Smooth muscle cell (in vitro differentiated cells): ENCODE measurements at regions not wholly inside any gene's neighbourhood (a gene's known extent, or its start where the extent isn't known, plus 50 kb on each side); places are given as distances from the start of the nearest gene placed in this dataset.

Experiments
- DNase-seq: peaks from one replicate; lab custom pipeline; 2025; ENCODE audit not compliant: unreplicated experiment; lab: John Stamatoyannopoulos, UW
- H2AFZ ChIP-seq: fragments of 200-600 bp; sonication (generic); 2 replicates; pipeline ENCODE4 v1.6.0; 2016; ENCODE audit warnings: antibody characterized with exemption, low read depth, mild to moderate bottlenecking
- H3F3A ChIP-seq: fragments of 200-600 bp; sonication (generic); 2 replicates; pipeline ENCODE4 v1.6.0; 2017; ENCODE audit warnings: antibody characterized with exemption, low read depth
- H3K27ac ChIP-seq: fragments of 200-600 bp; sonication (generic); 2 replicates; pipeline ENCODE4 v1.5.1; 2016; ENCODE audit warnings: low read depth, mild to moderate bottlenecking
- H3K27me3 ChIP-seq: fragments of 200-600 bp; sonication (generic); 2 replicates; pipeline ENCODE4 v1.6.1; 2016; ENCODE audit warnings: low read depth, mild to moderate bottlenecking
- H3K36me3 ChIP-seq: fragments of 200-600 bp; sonication (generic); 2 replicates; pipeline ENCODE4 v1.5.1; 2016; ENCODE audit warnings: low read depth
- H3K4me1 ChIP-seq: fragments of 200-600 bp; sonication (generic); 2 replicates; pipeline ENCODE4 v1.5.1; 2016; ENCODE audit warnings: low read depth
- H3K4me2 ChIP-seq: fragments of 200-600 bp; sonication (generic); 2 replicates; pipeline ENCODE4 v1.6.0; 2016; ENCODE audit warnings: mild to moderate bottlenecking
- H3K4me3 ChIP-seq: fragments of 200-600 bp; sonication (generic); 2 replicates; pipeline ENCODE4 v1.5.1; 2016; ENCODE audit warnings: mild to moderate bottlenecking
- H3K79me2 ChIP-seq: fragments of 200-600 bp; sonication (generic); 2 replicates; pipeline ENCODE4 v1.6.0; 2016; ENCODE audit warnings: low read depth, mild to moderate bottlenecking
- H3K9ac ChIP-seq: fragments of 200-600 bp; sonication (generic); 2 replicates; pipeline ENCODE4 v1.6.0; 2016; ENCODE audit warnings: low read depth
- H3K9me3 ChIP-seq: fragments of 200-600 bp; sonication (generic); replicated peaks from 2 replicates; pipeline ENCODE4 v1.5.1; 2016; ENCODE audit warnings: low read depth
- H4K20me1 ChIP-seq: fragments of 200-600 bp; sonication (generic); 2 replicates; pipeline ENCODE4 v1.6.0; 2016; ENCODE audit warnings: low read depth
- CTCF ChIP-seq: fragments of 200-600 bp; sonication (generic); IDR thresholded peaks from 2 replicates; pipeline ENCODE4 v1.5.1; 2017; ENCODE audit warnings: borderline replicate concordance, mild to moderate bottlenecking, antibody characterized with exemption; ENCODE audit not compliant: insufficient read depth, poor library complexity, severe bottlenecking
- WGBS: methylation state at CpG from one replicate; pipeline ENCODE4 v1.1.7; 2016; ENCODE audit warnings: low lambda C conversion rate; 5-methylcytosine and 5-hydroxymethylcytosine counted together

GRCh38 chr16:35725949-35726348 is 2266.5 kb downstream of the TP53TG3F start:
- DNase-seq: no peak
- no peak for TF ChIP-seq CTCF

GRCh38 chr16:35730251-35730650 is 2270.8 kb downstream of the TP53TG3F start:
- no peak for DNase-seq
- H4K20me1 ChIP-seq: no peaks in the 10 kb centered on the region
- H2AFZ ChIP-seq: no peak overlapping the region
- TF ChIP-seq CTCF: no peak
- no peak overlapping the region for H3K27ac ChIP-seq
- H3K4me1 ChIP-seq: no peaks in the 10 kb centered on the region
- no peaks in the 10 kb centered on the region for H3K36me3 ChIP-seq
- H3K9me3 ChIP-seq: no peaks in the 10 kb centered on the region
- H3K27me3 ChIP-seq: no peaks in the 10 kb centered on the region
- no peaks in the 10 kb centered on the region for H3K79me2 ChIP-seq
- 56% methylated on average over 5 of the region's 5 CpGs for WGBS
- H3F3A ChIP-seq: no peaks in the 10 kb centered on the region
- no peak overlapping the region for H3K4me3 ChIP-seq
- no peak overlapping the region for H3K9ac ChIP-seq
- H3K4me2 ChIP-seq: no peak overlapping the region

More at GRCh38 chr16:35725949-35726348, 2266.5 kb downstream of the TP53TG3F start:
- Histone ChIP-seq H3K9me3 (no peaks in the 10 kb centered on the region), H3K27ac (no peak overlapping the region), H3K36me3 (no peaks in the 10 kb centered on the region), H3F3A (no peaks in the 10 kb centered on the region), H3K4me2 (no peak overlapping the region), H4K20me1 (no peaks in the 10 kb centered on the region), H3K27me3 (no peaks in the 10 kb centered on the region), H3K4me3 (no peak overlapping the region), H3K9ac (no peak overlapping the region), H2AFZ (no peak overlapping the region), H3K4me1 (no peaks in the 10 kb centered on the region), H3K79me2 (no peaks in the 10 kb centered on the region)
- WGBS: 79% methylated on average over 6 of the region's 6 CpGs

GRCh38 chr16:35731341-35732040 is 2272.1 kb downstream of the TP53TG3F start:
- Histone ChIP-seq H2AFZ (no peak overlapping the region), H3K9ac (no peak overlapping the region), H3K79me2 (no peaks in the 10 kb centered on the region), H3K4me2 (no peak overlapping the region), H3K4me1 (no peaks in the 10 kb centered on the region), H3F3A (no peaks in the 10 kb centered on the region), H3K36me3 (no peaks in the 10 kb centered on the region), H4K20me1 (no peaks in the 10 kb centered on the region), H3K27ac (no peak overlapping the region), H3K9me3 (no peaks in the 10 kb centered on the region), H3K27me3 (no peaks in the 10 kb centered on the region), H3K4me3 (no peak overlapping the region)
- no peak for DNase-seq
- no peak for TF ChIP-seq CTCF
- 76% methylated on average over 9 of the region's 9 CpGs for WGBS
